ENCODE measurements at regions not wholly inside any gene's neighbourhood (a gene's known extent, or its start where the extent isn't known, plus 50 kb on each side); places are given as distances from the start of the nearest gene placed in this dataset.
"Not testable (repeated sequence)": the region's sequence is repeated elsewhere in the genome, so short reads cannot be mapped to it uniquely, and the experiment has no call there.

DNA sequence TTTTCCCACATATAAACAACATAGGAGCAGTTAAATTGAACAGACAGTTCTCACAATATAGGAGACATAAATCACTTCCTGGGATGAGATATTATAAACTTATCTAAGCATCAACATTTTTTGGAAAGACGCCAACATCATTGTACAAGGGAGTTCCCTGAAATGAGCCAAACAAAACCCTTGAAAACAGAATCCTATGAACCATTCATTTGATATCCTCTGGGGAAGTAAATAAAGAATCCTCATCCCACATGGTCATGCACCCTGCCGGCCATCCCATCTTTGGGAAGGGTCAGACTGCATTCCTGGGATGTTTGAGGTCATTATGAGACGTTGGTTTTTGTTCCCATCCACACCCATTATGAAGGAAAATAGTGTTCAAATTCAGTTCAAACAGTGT is 111.8 kb upstream of the USP25 start:
- DNase-seq (ENCODE audit: low read depth), result no peak

DNA sequence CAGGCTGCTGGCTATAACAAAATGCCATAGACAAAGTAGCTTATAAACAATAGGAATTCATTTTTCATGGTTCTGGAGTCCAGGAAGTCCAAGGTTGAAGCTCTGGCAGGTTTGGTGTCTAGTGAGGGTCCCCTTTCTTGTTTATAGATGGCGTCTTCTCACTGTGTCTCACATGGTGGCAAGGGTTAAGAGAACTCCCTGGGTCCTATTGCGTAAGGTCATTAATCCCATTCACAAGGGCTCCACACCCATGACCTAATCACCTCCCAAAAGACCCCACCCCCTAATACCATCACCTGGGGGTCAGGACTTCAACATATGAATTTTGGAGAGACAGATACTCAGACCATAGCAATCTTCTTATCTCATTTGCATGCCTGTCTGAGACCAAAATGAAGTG is 108.9 kb upstream of the USP25 start:
- no peak for DNase-seq (ENCODE audit: low read depth)

DNA sequence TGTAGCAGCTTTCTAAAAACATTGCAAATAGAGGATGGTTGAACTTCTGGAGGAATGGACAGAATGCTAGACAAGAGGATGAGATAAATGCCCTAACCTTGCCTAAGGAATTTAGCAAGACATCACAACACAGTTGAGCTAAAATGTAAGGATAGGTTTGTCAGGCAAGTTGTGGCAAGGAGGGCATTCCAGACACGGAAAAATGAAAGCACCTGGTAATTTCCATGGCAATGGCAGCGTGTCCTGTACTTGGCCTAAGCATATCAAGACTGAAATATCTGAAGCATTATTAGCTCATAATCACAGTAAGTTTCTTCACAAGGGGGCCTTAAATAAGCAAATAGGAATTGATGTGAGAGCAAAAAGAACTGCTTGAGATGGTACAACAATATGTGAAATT is 105.1 kb upstream of the USP25 start:
- no peak for DNase-seq (ENCODE audit: low read depth)

DNA sequence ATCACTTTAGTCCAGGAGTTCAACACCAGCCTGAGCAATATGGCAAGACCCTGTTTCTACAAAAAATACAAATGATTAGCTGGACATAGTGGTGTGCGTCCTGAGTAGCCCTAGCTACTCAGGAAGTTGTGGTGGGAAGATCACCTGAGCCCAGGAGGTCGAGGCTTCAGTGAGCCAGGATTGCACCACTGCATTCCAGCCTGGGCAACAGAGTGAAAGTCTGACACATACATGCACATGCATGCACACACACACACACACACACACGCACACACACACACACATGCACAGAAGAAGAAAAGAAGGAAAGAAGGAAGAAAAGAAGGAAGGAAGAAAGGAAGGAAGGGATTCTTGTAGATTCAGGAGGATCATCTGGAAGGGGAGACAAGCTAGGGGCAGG is 104.4 kb upstream of the USP25 start:
- DNase-seq (ENCODE audit: low read depth), result no peak

DNA sequence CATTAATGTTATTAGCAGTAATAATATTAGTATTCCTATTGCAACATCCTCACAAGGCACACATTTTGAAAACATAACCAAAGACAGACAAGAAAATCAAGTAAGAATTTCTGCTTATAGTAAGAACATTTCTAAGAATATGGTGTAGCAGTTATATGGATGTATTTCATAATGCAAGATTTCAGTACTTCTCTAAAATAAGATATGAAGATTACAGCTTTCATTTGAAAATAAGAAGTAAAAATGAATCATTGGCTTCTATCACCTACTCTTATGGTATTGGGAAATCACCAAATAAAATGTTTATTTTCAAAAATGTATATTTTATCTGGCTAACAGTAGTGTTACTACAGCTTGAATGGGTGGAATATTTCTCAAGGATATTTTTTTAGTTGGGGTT is 103.8 kb upstream of the USP25 start:
- no peak for DNase-seq (ENCODE audit: low read depth)

DNA sequence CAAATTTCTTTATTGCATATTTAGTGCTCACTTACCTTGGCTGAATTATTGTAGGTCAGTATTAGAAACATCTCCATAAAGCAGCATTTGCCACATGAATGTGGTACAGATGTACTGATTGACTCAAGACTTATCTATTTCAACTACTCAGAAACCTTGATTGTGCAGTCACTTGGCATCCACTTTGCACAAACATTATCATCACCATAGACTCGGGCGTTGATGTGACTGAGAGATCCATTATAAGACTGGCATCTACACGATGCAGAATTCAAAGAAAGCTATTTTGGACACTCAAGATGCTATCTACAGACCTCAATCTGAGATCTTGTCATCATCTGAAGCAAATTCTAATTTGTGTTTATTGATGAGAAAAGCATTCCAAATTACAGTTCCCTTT is 102.8 kb upstream of the USP25 start:
- DNase-seq (ENCODE audit: low read depth), result no peak

DNA sequence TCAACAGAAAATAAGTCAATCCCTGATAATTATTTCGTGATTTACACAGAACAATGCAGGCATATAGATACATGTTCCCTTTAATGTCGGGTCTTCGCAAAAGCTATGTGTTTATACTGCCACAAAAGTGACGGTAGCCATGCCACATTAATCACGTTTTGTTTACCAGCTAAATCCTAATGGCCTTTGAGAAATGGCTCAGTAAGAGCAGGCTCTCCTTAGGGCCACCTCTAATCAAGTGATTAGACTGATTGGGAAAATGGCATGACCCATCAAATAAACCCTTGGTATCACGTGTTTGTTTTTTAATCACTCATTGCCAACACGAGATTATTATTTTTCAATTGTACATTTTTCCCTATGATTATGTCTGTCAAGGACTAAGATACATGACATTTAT is 102.0 kb upstream of the USP25 start:
- no peak for DNase-seq (ENCODE audit: low read depth)

DNA sequence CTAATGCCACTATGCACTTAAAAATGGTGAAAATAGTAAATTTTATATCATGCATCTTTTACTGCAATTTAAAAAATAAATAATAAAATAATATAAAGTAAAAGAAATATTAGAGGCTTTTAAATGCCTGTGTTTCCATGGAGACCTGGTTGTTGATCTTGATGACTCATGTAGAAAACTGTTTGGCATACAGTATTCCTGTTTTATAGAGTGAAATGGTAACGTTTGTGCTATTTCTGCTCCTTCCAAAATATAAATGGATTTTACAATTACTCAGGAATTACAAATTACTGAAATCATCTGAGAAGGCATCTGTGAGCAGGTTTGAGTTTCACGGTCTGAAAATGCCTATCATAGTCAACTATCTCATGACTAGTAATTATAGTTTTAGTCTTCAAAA is 98.4 kb upstream of the USP25 start:
- no peak for DNase-seq (ENCODE audit: low read depth)

DNA sequence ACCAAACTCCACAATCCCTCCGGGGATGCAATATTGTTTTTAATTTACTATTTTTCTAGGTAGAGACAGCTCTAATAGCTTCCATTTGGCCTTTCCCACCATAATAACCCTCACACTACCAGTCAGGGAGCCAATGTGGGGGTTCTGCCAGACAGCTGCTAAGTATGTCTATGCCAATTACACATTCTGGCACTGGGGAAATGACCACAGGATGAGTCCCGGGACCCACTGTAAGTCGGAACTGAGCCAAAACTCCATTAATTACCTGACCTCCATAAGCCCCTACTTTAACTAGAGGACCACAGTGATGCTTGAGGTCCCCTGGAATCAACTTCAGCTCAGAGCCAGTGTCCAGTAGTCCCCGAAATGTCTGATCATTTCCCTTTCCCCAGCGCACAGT is 95.2 kb upstream of the USP25 start:
- not testable (repeated sequence) for DNase-seq (ENCODE audit: low read depth)

DNA sequence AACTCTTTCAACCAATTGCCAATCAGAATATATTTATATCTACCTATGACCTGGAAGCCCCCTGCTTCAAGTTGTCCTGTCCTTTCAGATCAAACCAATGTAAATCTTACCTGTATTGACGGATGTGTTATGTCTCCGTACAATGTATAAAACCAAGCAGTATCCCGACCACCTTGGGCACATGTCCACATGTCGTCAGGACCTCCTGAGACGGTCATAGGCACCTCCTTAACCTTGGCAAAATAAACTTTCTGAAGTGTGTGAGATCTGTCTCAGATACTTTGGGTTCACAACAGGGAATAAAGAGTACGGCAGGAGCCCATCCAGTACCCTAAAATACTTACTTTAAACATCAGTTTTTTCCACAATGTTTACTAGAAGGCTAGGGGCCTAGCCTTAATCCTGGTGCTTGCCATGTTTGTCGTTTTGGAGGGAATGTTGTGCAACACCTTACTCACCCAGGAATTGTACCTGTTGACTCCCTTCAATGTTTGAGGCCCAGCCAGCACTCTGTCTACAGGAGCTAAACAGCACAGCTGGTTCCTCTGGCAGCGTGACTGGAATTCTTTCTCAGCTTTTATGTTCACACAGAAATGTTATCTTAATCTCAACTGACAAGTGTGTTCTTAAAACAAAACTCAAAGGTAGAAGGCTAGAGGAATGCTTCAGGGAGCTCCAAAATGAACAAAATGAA is 90.8 kb upstream of the USP25 start:
- DNase-seq (ENCODE audit: low read depth), result no peak

DNA sequence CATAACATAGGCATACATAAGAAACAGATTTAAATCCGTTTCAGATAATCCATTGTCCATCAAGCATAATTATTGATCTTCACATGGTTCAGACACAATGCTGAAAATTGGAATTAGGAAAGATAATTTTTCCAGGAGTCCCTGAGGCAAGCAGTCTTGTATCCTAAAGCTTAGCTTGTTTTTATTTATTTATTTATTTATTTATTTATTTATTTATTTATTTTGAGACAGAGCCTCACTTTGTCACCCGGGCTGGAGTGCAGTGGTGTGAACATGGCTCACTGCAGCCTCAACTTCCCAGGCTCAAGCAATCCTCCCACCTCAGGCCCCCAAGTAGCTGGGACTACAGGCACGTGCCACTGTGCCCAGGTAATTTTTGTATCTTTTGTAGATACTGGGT is 89.7 kb upstream of the USP25 start:
- not testable (repeated sequence) for DNase-seq (ENCODE audit: low read depth)

DNA sequence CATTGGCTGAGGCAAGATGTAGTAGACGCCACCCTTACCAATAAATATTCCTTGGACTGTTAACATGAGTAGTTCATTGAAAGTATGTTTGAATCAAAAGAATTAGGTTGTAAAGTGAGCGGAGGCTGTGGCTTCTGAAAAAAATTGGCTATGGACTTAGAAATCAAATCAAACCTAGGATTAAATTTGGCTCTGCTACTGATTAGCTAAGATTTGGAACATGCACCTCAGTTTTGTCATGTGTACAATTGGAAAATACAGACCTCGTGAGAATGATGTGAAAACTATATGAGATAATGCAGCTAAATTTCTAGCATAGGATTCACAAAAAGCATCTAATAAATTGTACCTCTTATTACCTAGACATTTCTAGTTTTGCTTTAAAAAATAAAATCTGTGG is 85.3 kb upstream of the USP25 start:
- DNase-seq (ENCODE audit: low read depth), result no peak

DNA sequence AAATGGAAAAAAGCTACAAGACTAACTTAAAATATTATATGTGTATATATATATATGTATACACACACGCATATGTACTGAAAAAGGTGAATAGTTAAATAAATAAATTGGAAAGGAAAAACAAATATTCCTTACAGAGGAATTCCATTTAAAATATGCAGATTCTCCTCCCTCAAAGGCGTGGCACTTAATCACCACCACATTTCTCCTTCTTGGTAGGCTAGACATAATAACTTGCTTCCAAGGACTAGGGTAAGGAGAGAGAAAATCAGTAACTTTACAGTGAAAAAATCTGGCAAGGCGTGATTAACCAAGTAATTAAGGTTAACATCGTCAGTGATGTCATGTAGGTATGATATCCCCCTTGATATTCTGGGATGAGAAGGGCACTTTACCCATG is 84.0 kb upstream of the USP25 start:
- DNase-seq (ENCODE audit: low read depth), result no peak

DNA sequence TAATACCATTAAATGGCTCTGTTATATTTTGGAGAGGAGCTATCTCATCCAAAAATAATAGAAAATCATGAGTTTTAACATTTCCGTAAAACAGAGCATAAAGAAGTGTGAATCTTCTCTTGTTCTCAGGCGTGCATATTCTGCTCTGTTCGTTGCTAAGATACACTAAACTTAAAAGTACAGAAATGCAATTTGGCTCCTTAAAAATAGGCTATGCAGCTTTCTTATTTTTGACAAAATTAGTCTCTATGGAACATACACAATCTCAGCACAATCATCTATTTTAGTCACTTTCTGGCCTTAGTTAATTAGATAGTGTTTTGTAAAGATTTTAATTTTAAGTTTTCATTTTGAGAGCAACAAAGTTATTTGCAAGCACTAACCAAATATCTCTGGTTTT is 79.0 kb upstream of the USP25 start:
- no peak for DNase-seq (ENCODE audit: low read depth)

DNA sequence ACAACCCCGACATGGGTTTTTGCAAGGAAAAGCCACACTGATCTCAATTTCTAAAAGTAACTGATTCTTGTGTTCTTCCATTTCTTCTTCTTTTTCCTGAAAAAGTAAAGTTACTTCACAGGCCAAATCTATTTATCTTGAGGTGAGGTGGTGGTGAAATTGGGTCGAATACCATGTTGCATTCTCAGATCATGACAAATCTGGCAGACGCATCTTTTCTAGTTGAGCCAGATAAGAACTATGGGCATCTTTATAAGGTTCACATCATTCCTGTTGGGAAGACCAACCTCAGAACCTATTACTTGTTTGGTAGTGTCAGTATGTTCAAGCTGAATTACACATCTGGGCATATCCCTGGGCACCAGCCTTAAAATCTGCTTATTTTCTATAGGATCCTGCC is 78.6 kb upstream of the USP25 start:
- DNase-seq (ENCODE audit: low read depth), result no peak

DNA sequence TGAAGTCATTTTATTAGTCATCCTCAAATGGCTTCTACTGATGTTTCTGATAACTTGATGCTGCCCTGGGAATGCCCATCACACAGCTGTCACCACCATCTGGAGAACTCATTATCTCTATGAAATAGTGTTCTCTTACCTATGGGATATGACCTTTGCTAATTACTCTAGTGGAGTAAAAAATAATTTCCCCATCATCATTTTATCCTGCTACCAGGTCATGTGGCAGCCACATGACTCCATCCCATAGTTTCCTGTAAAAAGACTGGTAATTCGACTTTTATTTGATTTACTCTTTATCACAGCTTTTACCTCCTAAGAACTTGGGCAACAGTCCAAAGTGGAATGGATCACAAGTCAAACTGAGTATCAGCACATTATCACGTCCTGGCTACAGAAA is 76.1 kb upstream of the USP25 start:
- DNase-seq (ENCODE audit: low read depth), result no peak

DNA sequence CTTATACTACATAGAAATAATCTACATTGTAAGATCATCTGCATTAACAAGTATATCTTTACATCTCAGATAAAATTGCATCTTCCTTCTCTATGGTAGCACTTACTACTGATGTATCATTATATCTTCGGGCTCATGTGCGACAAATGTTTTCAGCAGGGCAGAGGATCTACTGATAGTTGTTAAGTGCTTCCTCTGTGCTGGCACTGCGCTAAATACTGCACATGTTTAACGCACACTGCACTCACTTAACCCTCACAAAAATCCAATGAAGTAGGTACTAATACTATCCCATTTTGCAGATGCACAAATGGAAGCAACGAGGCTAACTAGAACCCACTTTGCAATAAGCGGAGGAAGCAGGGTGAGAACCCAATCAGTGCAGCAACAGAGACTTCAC is 75.6 kb upstream of the USP25 start:
- DNase-seq (ENCODE audit: low read depth), result no peak

DNA sequence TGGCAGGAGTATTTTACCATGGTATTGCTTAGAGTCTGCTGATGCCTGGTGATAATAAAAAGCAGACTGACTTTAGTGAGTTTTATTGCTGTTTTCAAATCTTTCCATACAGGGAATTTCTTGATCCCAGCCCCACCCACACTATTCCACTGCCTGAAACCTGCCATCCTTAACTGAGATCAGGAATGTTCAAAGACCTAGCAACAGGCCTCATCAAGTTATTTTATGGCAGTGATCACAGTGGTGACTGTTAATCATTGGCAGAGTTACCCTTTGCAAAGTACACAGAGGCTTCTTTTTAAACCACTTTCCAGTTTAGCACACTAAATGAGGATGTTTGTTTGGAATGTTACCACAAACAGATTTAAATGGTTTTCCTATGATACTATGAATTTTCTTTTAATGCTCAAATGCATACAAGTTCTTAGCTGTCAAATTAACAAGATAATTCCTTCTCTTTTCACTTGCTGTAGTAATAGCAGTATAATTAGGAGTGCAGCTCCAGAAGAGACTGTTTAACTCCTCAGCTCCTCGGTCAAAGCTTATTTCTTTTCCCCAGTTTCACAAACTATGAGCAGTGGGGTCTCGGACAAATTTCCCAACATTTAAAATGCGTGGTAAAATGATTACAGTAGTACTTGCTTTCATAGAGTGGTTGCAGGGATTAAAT is 69.9 kb upstream of the USP25 start:
- DNase-seq (ENCODE audit: low read depth), result no peak

DNA sequence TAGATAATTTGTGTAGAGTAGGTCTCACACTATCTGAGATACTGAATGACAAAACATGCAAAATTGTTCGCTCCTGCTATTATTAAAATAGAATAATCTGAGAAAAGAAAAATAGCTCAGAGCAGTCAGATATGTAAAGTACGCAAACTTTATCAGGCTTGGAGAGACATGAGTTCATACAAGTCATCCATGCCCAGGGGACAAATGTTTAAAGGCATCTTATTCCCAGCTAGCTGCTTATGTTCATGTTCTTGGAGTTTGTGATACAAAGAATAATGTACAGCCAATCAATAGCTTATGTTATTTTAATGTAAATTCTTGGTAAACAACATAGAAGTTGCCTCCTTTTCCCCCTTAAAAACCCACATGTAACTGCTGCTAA is 69.4 kb upstream of the USP25 start:
- no peak for DNase-seq (ENCODE audit: low read depth)

DNA sequence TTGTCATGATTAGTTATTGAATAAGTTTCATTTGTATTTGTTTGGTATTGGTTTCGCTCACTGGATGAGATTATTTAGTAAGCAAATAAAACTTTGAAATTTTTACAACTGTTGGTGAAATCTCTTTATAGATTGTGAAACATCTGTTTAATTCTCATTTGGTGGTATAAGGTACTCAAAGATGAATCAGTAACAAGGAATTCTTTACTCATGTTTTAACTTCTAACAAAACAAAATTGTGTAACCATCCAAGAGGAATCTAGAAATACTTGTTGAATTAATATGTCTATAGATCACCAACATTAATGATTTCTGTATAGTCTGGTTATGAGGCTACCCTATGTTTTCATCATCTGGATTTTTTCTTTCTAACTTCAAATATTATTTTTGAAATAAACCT is 62.8 kb upstream of the USP25 start:
- no peak for DNase-seq (ENCODE audit: low read depth)

DNA sequence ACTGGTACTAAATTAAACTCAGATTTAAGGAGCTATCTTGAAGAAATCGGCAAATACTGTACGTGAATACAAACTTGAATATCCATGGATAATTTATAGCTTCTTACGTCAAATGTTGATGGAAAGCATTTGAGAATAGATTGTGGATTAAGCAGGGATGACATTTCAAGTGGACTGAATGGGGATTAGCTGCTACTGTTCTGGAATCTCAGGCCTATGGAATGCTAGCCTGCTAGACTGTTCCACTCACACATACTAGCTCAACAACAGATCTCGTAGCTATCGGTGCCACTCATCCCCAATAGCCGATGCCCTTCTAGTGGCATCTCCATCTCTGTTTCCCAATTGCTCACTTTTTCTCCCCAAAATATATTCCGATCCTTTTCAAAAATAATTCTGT is 62.0 kb upstream of the USP25 start:
- DNase-seq (ENCODE audit: low read depth), result no peak

DNA sequence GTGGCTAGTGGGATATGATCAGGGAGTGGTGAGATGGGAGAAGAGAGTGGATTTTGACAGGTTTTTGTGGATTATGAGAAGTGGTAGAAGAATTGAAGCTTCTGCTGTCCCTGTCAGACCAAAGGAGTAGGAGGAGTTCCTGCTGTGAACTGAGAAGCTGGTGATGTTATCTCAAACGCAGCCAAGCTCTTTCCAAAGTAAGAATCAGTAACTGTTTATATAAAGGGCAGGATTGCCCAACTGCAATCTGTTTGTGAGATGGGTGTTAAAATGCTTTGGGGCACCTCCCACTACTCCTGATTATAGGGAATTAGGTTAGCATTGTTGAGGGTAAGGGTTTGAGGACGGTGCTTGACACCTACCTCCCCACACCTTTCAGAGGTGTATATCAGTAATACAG is 60.5 kb upstream of the USP25 start:
- DNase-seq (ENCODE audit: low read depth), result no peak

DNA sequence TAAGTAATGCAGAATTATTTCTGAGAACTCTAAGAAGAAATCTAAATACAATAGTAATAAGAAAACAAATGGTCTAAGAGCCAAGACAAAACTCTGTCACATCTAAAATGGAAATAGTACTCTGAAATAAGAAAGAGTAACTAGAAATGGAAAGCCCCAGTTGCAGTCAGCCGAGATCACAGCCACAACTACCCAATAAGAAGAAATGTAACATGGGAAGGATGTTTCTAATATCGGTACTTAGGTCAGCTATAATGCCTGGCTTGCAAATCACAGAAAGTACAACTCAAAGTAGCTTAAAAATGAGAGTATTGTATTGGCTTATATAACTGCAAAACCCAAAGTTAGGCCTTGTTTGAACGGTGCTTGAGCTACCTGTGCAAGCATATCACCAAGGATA is 58.6 kb upstream of the USP25 start:
- no peak for DNase-seq (ENCODE audit: low read depth)

DNA sequence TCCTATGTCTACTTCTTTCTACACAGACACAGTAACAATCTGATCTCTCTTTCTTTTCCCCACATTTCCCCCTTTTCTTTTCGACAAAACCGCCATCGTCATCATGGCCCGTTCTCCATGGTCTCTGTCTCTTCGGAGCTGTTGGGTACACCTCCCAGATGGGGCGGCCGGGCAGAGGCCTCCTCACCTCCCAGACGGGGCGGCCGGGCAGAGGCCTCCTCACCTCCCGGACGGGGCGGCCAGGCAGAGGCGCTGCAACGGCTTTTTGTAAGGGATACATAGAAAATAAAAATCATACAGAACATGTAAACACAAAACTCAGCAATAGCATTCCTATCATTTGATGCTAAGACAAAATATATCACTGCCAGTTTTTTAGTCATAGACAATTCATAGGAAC is 57.2 kb upstream of the USP25 start:
- DNase-seq (ENCODE audit: low read depth), result not testable (repeated sequence)
